ENCODE measurements at regions not wholly inside any gene's neighbourhood (a gene's known extent, or its start where the extent isn't known, plus 50 kb on each side); places are given as distances from the start of the nearest gene placed in this dataset.

- Histone ChIP-seq H3K23me2 (ENCODE audit: low read depth, low read length) (no peaks in the 10 kb centered on the region), H3K36me3 (ENCODE audit: control insufficient read depth in 2 of 4, insufficient read depth in 4 of 4, low read length in 3 of 4) (no peaks in the 10 kb centered on the region), H4K5ac (ENCODE audit: insufficient read length, low read depth, low read length) (no peak overlapping the region), H3K23ac (ENCODE audit: insufficient read length) (no peak overlapping the region), H4K8ac (ENCODE audit: extremely low read depth, insufficient read depth, low read length) (no peak overlapping the region; the same call in 1 of the 2 replicates), H3K4ac (replicated peaks; ENCODE audit: insufficient read length, low read depth, low read length) (no peak overlapping the region), H3K56ac (replicated peaks; ENCODE audit: insufficient read length, low read depth, low read length) (no peak overlapping the region), H3K9me3 (ENCODE audit: insufficient read depth in 2 of 2, low read depth in 1 of 2, low read length in 1 of 2) (no peaks in the 10 kb centered on the region), H3K4me1 (replicated peaks in 1 of 4; ENCODE audit: control insufficient read depth in 3 of 4, insufficient read depth in 4 of 4, low read length in 3 of 4) (no peaks in the 10 kb centered on the region), H2BK12ac (ENCODE audit: low read depth, low read length) (no peak overlapping the region), H3K79me2 (ENCODE audit: control insufficient read depth in 1 of 2, insufficient read depth in 2 of 2, low read length in 2 of 2) (no peaks in the 10 kb centered on the region), H3K14ac (ENCODE audit: insufficient read length) (no peak overlapping the region), H2BK15ac (ENCODE audit: low read length) (no peak overlapping the region), H4K20me1 (replicated peaks in 1 of 2; ENCODE audit: control insufficient read depth in 1 of 2, insufficient read depth in 2 of 2, low read length in 2 of 2) (no peaks in the 10 kb centered on the region), H2AK5ac (ENCODE audit: low read depth, low read length) (no peak overlapping the region), H3K27me3 (replicated peaks in 1 of 4; ENCODE audit: control insufficient read depth in 3 of 4, extremely low read depth in 1 of 4, insufficient read depth in 3 of 4, low read length in 3 of 4) (no peaks in the 10 kb centered on the region), H3K9ac (replicated peaks in 1 of 4; ENCODE audit: extremely low read depth in 1 of 4, low read depth in 3 of 4, low read length in 3 of 4) (no peak overlapping the region), H3K27ac (ENCODE audit: low read depth, low read length) (no peak overlapping the region), H2BK20ac (ENCODE audit: low read length) (no peak overlapping the region), H2BK120ac (replicated peaks; ENCODE audit: low read depth, low read length) (no peak overlapping the region), H3K18ac (ENCODE audit: extremely low read depth, low read length) (no peak overlapping the region), H4K91ac (replicated peaks; ENCODE audit: insufficient read length, low read length) (no peak overlapping the region), H2AFZ (ENCODE audit: low read length) (no peak overlapping the region), H3K79me1 (ENCODE audit: low read depth, low read length) (no peaks in the 10 kb centered on the region), H2BK5ac (ENCODE audit: low read depth, low read length) (no peak overlapping the region), H3K4me2 (ENCODE audit: insufficient read depth in 1 of 2, low read depth in 2 of 2, low read length in 2 of 2) (no peak overlapping the region), H3K4me3 (ENCODE audit: extremely low read depth in 1 of 4, insufficient read depth in 2 of 4, low read depth in 3 of 4, low read length in 4 of 4) (no peak overlapping the region)
- DNase-seq (ENCODE audit: low read depth in 1 of 2, low spot score in 2 of 2) = no peak
- ChIA-PET CTCF (ENCODE audit: partially characterized antibody) (interaction anchor here (1.1 to 1.9 kb wide), 5 partner anchors 8 to 148 kb away, joined by 3 to 9 read pairs (median 4); no protein-coding TSS in a partner anchor), POLR2A (ENCODE audit: partially characterized antibody) (interaction anchor here (1.2 kb wide), 1 partner anchor 12 kb away, joined by 3 read pairs; no protein-coding TSS in a partner anchor)
- 90% methylated on average over 6 of the region's 6 CpGs; no CpG with 5 or more reads in 1 of the 2 experiments for WGBS, 2 experiments (ENCODE audit: extremely low coverage in 1 of 2, insufficient coverage in 1 of 2, insufficient read length in 1 of 2, insufficient replicate concordance in 2 of 2, low coverage in 1 of 2, low lambda C conversion rate in 2 of 2, missing lambda C conversion rate in 1 of 2)
- TF ChIP-seq TCF12 (IDR thresholded peaks at IDR 0.05; ENCODE audit: low read depth, low read length) (no peak), ASH2L (IDR thresholded peaks at IDR 0.05; ENCODE audit: low read length) (no peak), BACH1 (IDR thresholded peaks at IDR 0.05; ENCODE audit: low read length) (no peak), MAX (IDR thresholded peaks at IDR 0.05) (no peak)
- no peak for FAIRE-seq
These were observed 297.1 kb downstream of the DHX35 start for GRCh38 chr20:39259010-39259803.
